ENCODE measurements at regions not wholly inside any gene's neighbourhood (a gene's known extent, or its start where the extent isn't known, plus 50 kb on each side); places are given as distances from the start of the nearest gene placed in this dataset.

GRCh38 chr1:83098131-83098530 lies 900.8 kb downstream of the TTLL7 start:
- H3K36me3 ChIP-seq (ENCODE audit: control insufficient read depth in 2 of 2, extremely low read depth in 1 of 2, insufficient read depth in 1 of 2, low read length in 1 of 2), result no peaks in the 10 kb centered on the region

GRCh38 chr1:83097715-83098114 lies 901.2 kb downstream of the TTLL7 start:
- no peaks in the 10 kb centered on the region for H3K4me1 Mint-ChIP-seq
- ChIA-PET POLR2A (no interaction called here), CTCF (no interaction called here)
- no peaks in the 10 kb centered on the region for H3K4me1 ChIP-seq (ENCODE audit: control insufficient read depth in 1 of 2, extremely low read depth in 1 of 2, insufficient read depth in 2 of 2, low read length in 2 of 2)
- no peak overlapping the region for H3K27ac Mint-ChIP-seq
- no peak for DNase-seq
- no peak for ATAC-seq (replicated peaks in 1 of 4)
- H3K36me3 Mint-ChIP-seq, result no peaks in the 10 kb centered on the region
- H3K4me3 Mint-ChIP-seq, result no peak overlapping the region
- H3K9me3 Mint-ChIP-seq, result peaks cover 0 to 10% (median 0%) of the 10 kb centered on the region in 3 donors
- H3K27me3 ChIP-seq (replicated peaks in 1 of 2; ENCODE audit: control insufficient read depth in 2 of 2, extremely low read depth in 1 of 2, insufficient read depth in 2 of 2, low read length in 1 of 2), result no peaks in the 10 kb centered on the region
- no peak overlapping the region for H3K27ac ChIP-seq (ENCODE audit: low read length)
- no peaks in the 10 kb centered on the region for H3K36me3 ChIP-seq (ENCODE audit: control insufficient read depth in 2 of 2, extremely low read depth in 1 of 2, insufficient read depth in 1 of 2, low read length in 1 of 2)
- no peaks in the 10 kb centered on the region for H3K9me3 ChIP-seq
- no peak overlapping the region for H3K4me3 ChIP-seq (ENCODE audit: control insufficient read depth in 1 of 2, extremely low read depth in 1 of 2, low read length in 1 of 2)
- H3K27me3 Mint-ChIP-seq, result peaks cover 0 to 3% of the 10 kb centered on the region in 2 donors

More at GRCh38 chr1:83098131-83098530, 900.8 kb downstream of the TTLL7 start:
- ATAC-seq (replicated peaks in 1 of 4), result no peak
- no peak overlapping the region for H3K4me3 Mint-ChIP-seq
- peaks cover 0 to 10% (median 0%) of the 10 kb centered on the region in 3 donors for H3K9me3 Mint-ChIP-seq
- H3K36me3 Mint-ChIP-seq, result no peaks in the 10 kb centered on the region
- Histone ChIP-seq H3K4me1 (ENCODE audit: control insufficient read depth in 1 of 2, extremely low read depth in 1 of 2, insufficient read depth in 2 of 2, low read length in 2 of 2) (no peaks in the 10 kb centered on the region), H3K4me3 (ENCODE audit: control insufficient read depth in 1 of 2, extremely low read depth in 1 of 2, low read length in 1 of 2) (no peak overlapping the region), H3K9me3 (no peaks in the 10 kb centered on the region), H3K27ac (ENCODE audit: low read length) (no peak overlapping the region), H3K27me3 (replicated peaks in 1 of 2; ENCODE audit: control insufficient read depth in 2 of 2, extremely low read depth in 1 of 2, insufficient read depth in 2 of 2, low read length in 1 of 2) (no peaks in the 10 kb centered on the region)
- H3K27ac Mint-ChIP-seq, result no peak overlapping the region
- ChIA-PET CTCF (no interaction called here), POLR2A (no interaction called here)
- DNase-seq, result no peak
- H3K27me3 Mint-ChIP-seq, result peaks cover 0 to 3% of the 10 kb centered on the region in 2 donors
- WGBS (ENCODE audit: insufficient coverage), result 100% methylated on average over 1 of the region's 3 CpGs
- H3K4me1 Mint-ChIP-seq, result no peaks in the 10 kb centered on the region

GRCh38 chr1:83095570-83095969 lies 903.4 kb downstream of the TTLL7 start:
- Mint-ChIP-seq H3K9me3 (peaks cover 0 to 10% (median 0%) of the 10 kb centered on the region in 3 donors), H3K36me3 (no peaks in the 10 kb centered on the region), H3K4me3 (no peak overlapping the region), H3K27me3 (peaks cover 0 to 3% of the 10 kb centered on the region in 2 donors), H3K27ac (no peak overlapping the region), H3K4me1 (no peaks in the 10 kb centered on the region)
- Histone ChIP-seq H3K27ac (ENCODE audit: low read length) (no peak overlapping the region), H3K36me3 (ENCODE audit: control insufficient read depth in 2 of 2, extremely low read depth in 1 of 2, insufficient read depth in 1 of 2, low read length in 1 of 2) (no peaks in the 10 kb centered on the region), H3K9me3 (no peaks in the 10 kb centered on the region), H3K4me1 (ENCODE audit: control insufficient read depth in 1 of 2, extremely low read depth in 1 of 2, insufficient read depth in 2 of 2, low read length in 2 of 2) (no peaks in the 10 kb centered on the region), H3K4me3 (ENCODE audit: control insufficient read depth in 1 of 2, extremely low read depth in 1 of 2, low read length in 1 of 2) (no peak overlapping the region), H3K27me3 (replicated peaks in 1 of 2; ENCODE audit: control insufficient read depth in 2 of 2, extremely low read depth in 1 of 2, insufficient read depth in 2 of 2, low read length in 1 of 2) (no peaks in the 10 kb centered on the region)
- ATAC-seq (replicated peaks in 1 of 4), result no peak
- CTCF ChIA-PET, result no interaction called here
- POLR2A ChIA-PET, result no interaction called here
- no peak for DNase-seq
- whole genome bisulfite sequencing (ENCODE audit: insufficient coverage), result no CpG with 5 or more reads among the region's 5 CpGs

- no peaks in the 10 kb centered on the region for H3K9me3 ChIP-seq
- POLR2A ChIA-PET, result no interaction called here
- H3K9me3 Mint-ChIP-seq, result peaks cover 0 to 1% (median 0%) of the 10 kb centered on the region in 3 donors
- peaks cover 0 to 2% of the 10 kb centered on the region in 2 donors for H3K27me3 Mint-ChIP-seq
- WGBS (ENCODE audit: insufficient coverage), result 86% methylated on average over 2 of the region's 3 CpGs
- no peaks in the 10 kb centered on the region for H3K36me3 Mint-ChIP-seq
- H3K4me3 ChIP-seq (ENCODE audit: control insufficient read depth in 1 of 2, extremely low read depth in 1 of 2, low read length in 1 of 2), result no peak overlapping the region
- no peaks in the 10 kb centered on the region for H3K36me3 ChIP-seq (ENCODE audit: control insufficient read depth in 2 of 2, extremely low read depth in 1 of 2, insufficient read depth in 1 of 2, low read length in 1 of 2)
- H3K27ac Mint-ChIP-seq, result no peak overlapping the region
- H3K27me3 ChIP-seq (replicated peaks in 1 of 2; ENCODE audit: control insufficient read depth in 2 of 2, extremely low read depth in 1 of 2, insufficient read depth in 2 of 2, low read length in 1 of 2), result no peaks in the 10 kb centered on the region
- H3K4me1 Mint-ChIP-seq, result no peaks in the 10 kb centered on the region
- CTCF ChIA-PET, result no interaction called here
- ATAC-seq (replicated peaks in 1 of 4) (no peak), DNase-seq (no peak)
- H3K27ac ChIP-seq (ENCODE audit: low read length), result no peak overlapping the region
- H3K4me1 ChIP-seq (ENCODE audit: control insufficient read depth in 1 of 2, extremely low read depth in 1 of 2, insufficient read depth in 2 of 2, low read length in 2 of 2), result no peaks in the 10 kb centered on the region
- H3K4me3 Mint-ChIP-seq, result no peak overlapping the region
These were observed 908.7 kb downstream of the TTLL7 start for GRCh38 chr1:83090195-83090594.

- no peaks in the 10 kb centered on the region for H3K27me3 ChIP-seq (replicated peaks in 1 of 2; ENCODE audit: control insufficient read depth in 2 of 2, extremely low read depth in 1 of 2, insufficient read depth in 2 of 2, low read length in 1 of 2)
- Mint-ChIP-seq H3K4me3 (no peak overlapping the region), H3K27me3 (no peaks in the 10 kb centered on the region), H3K4me1 (no peaks in the 10 kb centered on the region), H3K36me3 (no peaks in the 10 kb centered on the region), H3K27ac (no peak overlapping the region), H3K9me3 (no peaks in the 10 kb centered on the region)
- H3K4me1 ChIP-seq (ENCODE audit: control insufficient read depth in 1 of 2, extremely low read depth in 1 of 2, insufficient read depth in 2 of 2, low read length in 2 of 2), result no peaks in the 10 kb centered on the region
- POLR2A ChIA-PET, result no interaction called here
- WGBS (ENCODE audit: insufficient coverage), result 100% methylated on average over 1 of the region's 2 CpGs
- CTCF ChIA-PET, result no interaction called here
- no peak overlapping the region for H3K27ac ChIP-seq (ENCODE audit: low read length)
- no peak overlapping the region for H3K4me3 ChIP-seq (ENCODE audit: control insufficient read depth in 1 of 2, extremely low read depth in 1 of 2, low read length in 1 of 2)
- no peaks in the 10 kb centered on the region for H3K36me3 ChIP-seq (ENCODE audit: control insufficient read depth in 2 of 2, extremely low read depth in 1 of 2, insufficient read depth in 1 of 2, low read length in 1 of 2)
- ATAC-seq (replicated peaks in 1 of 4) (no peak), DNase-seq (no peak)
- no peaks in the 10 kb centered on the region for H3K9me3 ChIP-seq
These were observed 911.1 kb downstream of the TTLL7 start for GRCh38 chr1:83087851-83088250.

GRCh38 chr1:83086986-83087512 lies 911.9 kb downstream of the TTLL7 start:
- no peaks in the 10 kb centered on the region for H3K36me3 ChIP-seq (ENCODE audit: control insufficient read depth in 2 of 2, extremely low read depth in 1 of 2, insufficient read depth in 1 of 2, low read length in 1 of 2)
- Mint-ChIP-seq H3K27me3 (no peaks in the 10 kb centered on the region), H3K4me3 (no peak overlapping the region), H3K27ac (no peak overlapping the region), H3K36me3 (no peaks in the 10 kb centered on the region), H3K4me1 (no peaks in the 10 kb centered on the region), H3K9me3 (no peaks in the 10 kb centered on the region)
- POLR2A ChIA-PET, result no interaction called here
- no peak overlapping the region for H3K4me3 ChIP-seq (ENCODE audit: control insufficient read depth in 1 of 2, extremely low read depth in 1 of 2, low read length in 1 of 2)
- H3K27ac ChIP-seq (ENCODE audit: low read length), result no peak overlapping the region
- no peaks in the 10 kb centered on the region for H3K27me3 ChIP-seq (replicated peaks in 1 of 2; ENCODE audit: control insufficient read depth in 2 of 2, extremely low read depth in 1 of 2, insufficient read depth in 2 of 2, low read length in 1 of 2)
- CTCF ChIA-PET, result no interaction called here
- H3K9me3 ChIP-seq, result no peaks in the 10 kb centered on the region
- DNase-seq (no peak), ATAC-seq (replicated peaks in 1 of 4) (no peak)
- H3K4me1 ChIP-seq (ENCODE audit: control insufficient read depth in 1 of 2, extremely low read depth in 1 of 2, insufficient read depth in 2 of 2, low read length in 2 of 2), result no peaks in the 10 kb centered on the region
- no CpG with 5 or more reads among the region's 6 CpGs for WGBS (ENCODE audit: insufficient coverage)

- DNase-seq (no peak), ATAC-seq (replicated peaks in 1 of 4) (no peak)
- no peaks in the 10 kb centered on the region for H3K4me1 Mint-ChIP-seq
- Histone ChIP-seq H3K9me3 (no peaks in the 10 kb centered on the region), H3K4me3 (ENCODE audit: control insufficient read depth in 1 of 2, extremely low read depth in 1 of 2, low read length in 1 of 2) (no peak overlapping the region), H3K27me3 (replicated peaks in 1 of 2; ENCODE audit: control insufficient read depth in 2 of 2, extremely low read depth in 1 of 2, insufficient read depth in 2 of 2, low read length in 1 of 2) (no peaks in the 10 kb centered on the region), H3K27ac (ENCODE audit: low read length) (no peak overlapping the region), H3K36me3 (ENCODE audit: control insufficient read depth in 2 of 2, extremely low read depth in 1 of 2, insufficient read depth in 1 of 2, low read length in 1 of 2) (no peaks in the 10 kb centered on the region), H3K4me1 (ENCODE audit: control insufficient read depth in 1 of 2, extremely low read depth in 1 of 2, insufficient read depth in 2 of 2, low read length in 2 of 2) (no peaks in the 10 kb centered on the region)
- POLR2A ChIA-PET, result no interaction called here
- no peaks in the 10 kb centered on the region for H3K36me3 Mint-ChIP-seq
- no peaks in the 10 kb centered on the region for H3K9me3 Mint-ChIP-seq
- no peak overlapping the region for H3K27ac Mint-ChIP-seq
- H3K4me3 Mint-ChIP-seq, result no peak overlapping the region
- CTCF ChIA-PET, result no interaction called here
- 30% methylated on average over 1 of the region's 2 CpGs for WGBS (ENCODE audit: insufficient coverage)
- no peaks in the 10 kb centered on the region for H3K27me3 Mint-ChIP-seq
These were observed 912.6 kb downstream of the TTLL7 start for GRCh38 chr1:83086346-83086745.

All from T-cell (primary cell).